OCI-LY3 (cell line): ENCODE measurements at regions not wholly inside any gene's neighbourhood (a gene's known extent, or its start where the extent isn't known, plus 50 kb on each side); places are given as distances from the start of the nearest gene placed in this dataset.

ENCODE experiments used
- CTCF ChIP-seq: fragments of 200-600, 300-600 bp; sonication (generic); IDR thresholded peaks from 2 replicates; pipeline ENCODE4 v1.5.1; 2014; ENCODE audit warnings: antibody characterized with exemption, low read length, low read depth
- EZH2phosphoT487 ChIP-seq: fragments of 200-600 bp; shearing (Covaris generic); IDR thresholded peaks from 2 replicates; pipeline ENCODE4 v1.6.1; 2018; ENCODE audit warnings: antibody characterized with exemption, mixed run types, low read depth

GRCh38 chr2:215835231-215835630, 178.1 kb downstream of the MREG start:
- no peak for TF ChIP-seq CTCF
- TF ChIP-seq EZH2phosphoT487, result no peak
